ENCODE measurements at regions not wholly inside any gene's neighbourhood (a gene's known extent, or its start where the extent isn't known, plus 50 kb on each side); places are given as distances from the start of the nearest gene placed in this dataset.

GRCh38 chr10:33026422-33026821 is 68.4 kb upstream of the ITGB1 start:
- Histone ChIP-seq H3K4me3 (ENCODE audit: low read depth, low read length, poor library complexity, severe bottlenecking) (no peak overlapping the region), H3K36me3 (ENCODE audit: insufficient read depth, low read length) (no peaks in the 10 kb centered on the region), H3K9me3 (ENCODE audit: low read length) (no peaks in the 10 kb centered on the region), H4K20me1 (ENCODE audit: insufficient read depth, low read length) (no peaks in the 10 kb centered on the region), H2AFZ (ENCODE audit: low read length) (no peak overlapping the region), H3K79me2 (ENCODE audit: insufficient read depth, low read depth, low read length) (no peaks in the 10 kb centered on the region), H3K9me2 (ENCODE audit: insufficient read depth, low read length) (no peaks in the 10 kb centered on the region), H3K4me2 (ENCODE audit: low read length) (no peak overlapping the region), H3K4me1 (ENCODE audit: insufficient read depth, low read length, poor library complexity, severe bottlenecking) (no peaks in the 10 kb centered on the region), H3K27ac (ENCODE audit: low read depth, low read length, poor library complexity, severe bottlenecking) (no peak overlapping the region)
- intact Hi-C loops (cut with micrococcal nuclease; ENCODE audit: unreplicated experiment), result no loop called here
- TF ChIP-seq CTCF (conservative IDR thresholded peaks at IDR 0.05; ENCODE audit: low read length), result no peak
- TF ChIP-seq EZH2phosphoT487 (IDR thresholded peaks at IDR 0.05; ENCODE audit: borderline replicate concordance, low read depth, low read length), result no peak
- POLR2A ChIA-PET, result interaction anchor here (0.8 kb wide), 1 partner anchor 128 kb away, joined by 3 read pairs; no protein-coding TSS in a partner anchor
- no TSS peak for BruUV-seq (replicated peaks)
- no peak for DNase-seq (ENCODE audit: low spot score)
- CTCF ChIA-PET (ENCODE audit: unreplicated experiment), result no interaction called here

GRCh38 chr10:33025910-33026309 is 67.9 kb upstream of the ITGB1 start:
- H3K36me3 ChIP-seq (ENCODE audit: insufficient read depth, low read length), result no peaks in the 10 kb centered on the region
- TF ChIP-seq EZH2phosphoT487 (IDR thresholded peaks at IDR 0.05; ENCODE audit: borderline replicate concordance, low read depth, low read length) (no peak), CTCF (conservative IDR thresholded peaks at IDR 0.05; ENCODE audit: low read length) (no peak)
- CTCF ChIA-PET (ENCODE audit: unreplicated experiment), result no interaction called here
- POLR2A ChIA-PET, result interaction anchor here (0.8 kb wide), 1 partner anchor 129 kb away, joined by 3 read pairs; no protein-coding TSS in a partner anchor
- no peak overlapping the region for H3K27ac ChIP-seq (ENCODE audit: low read depth, low read length, poor library complexity, severe bottlenecking)
- no peak overlapping the region for H2AFZ ChIP-seq (ENCODE audit: low read length)
- no peaks in the 10 kb centered on the region for H3K9me3 ChIP-seq (ENCODE audit: low read length)
- no peaks in the 10 kb centered on the region for H4K20me1 ChIP-seq (ENCODE audit: insufficient read depth, low read length)
- H3K4me1 ChIP-seq (ENCODE audit: insufficient read depth, low read length, poor library complexity, severe bottlenecking), result no peaks in the 10 kb centered on the region
- no peak for DNase-seq (ENCODE audit: low spot score)
- no peaks in the 10 kb centered on the region for H3K79me2 ChIP-seq (ENCODE audit: insufficient read depth, low read depth, low read length)
- no peak overlapping the region for H3K4me3 ChIP-seq (ENCODE audit: low read depth, low read length, poor library complexity, severe bottlenecking)
- H3K9me2 ChIP-seq (ENCODE audit: insufficient read depth, low read length), result no peaks in the 10 kb centered on the region
- no TSS peak for BruUV-seq (replicated peaks)
- no peak overlapping the region for H3K4me2 ChIP-seq (ENCODE audit: low read length)
- intact Hi-C loops (cut with micrococcal nuclease; ENCODE audit: unreplicated experiment), result no loop called here

- no TSS peak for BruUV-seq (replicated peaks)
- no peak for DNase-seq (ENCODE audit: low spot score)
- TF ChIP-seq CTCF (conservative IDR thresholded peaks at IDR 0.05; ENCODE audit: low read length) (no peak), EZH2phosphoT487 (IDR thresholded peaks at IDR 0.05; ENCODE audit: borderline replicate concordance, low read depth, low read length) (no peak)
- Histone ChIP-seq H3K9me2 (ENCODE audit: insufficient read depth, low read length) (no peaks in the 10 kb centered on the region), H3K9me3 (ENCODE audit: low read length) (no peaks in the 10 kb centered on the region), H3K27ac (ENCODE audit: low read depth, low read length, poor library complexity, severe bottlenecking) (no peak overlapping the region), H3K4me2 (ENCODE audit: low read length) (no peak overlapping the region), H3K36me3 (ENCODE audit: insufficient read depth, low read length) (no peaks in the 10 kb centered on the region), H2AFZ (ENCODE audit: low read length) (no peak overlapping the region), H3K4me3 (ENCODE audit: low read depth, low read length, poor library complexity, severe bottlenecking) (no peak overlapping the region), H4K20me1 (ENCODE audit: insufficient read depth, low read length) (no peaks in the 10 kb centered on the region), H3K79me2 (ENCODE audit: insufficient read depth, low read depth, low read length) (no peaks in the 10 kb centered on the region), H3K4me1 (ENCODE audit: insufficient read depth, low read length, poor library complexity, severe bottlenecking) (no peaks in the 10 kb centered on the region)
- ChIA-PET POLR2A (interaction anchor here (0.6 kb wide), 1 partner anchor 44 kb away, joined by 4 read pairs; no protein-coding TSS in a partner anchor), CTCF (ENCODE audit: unreplicated experiment) (no interaction called here)
- intact Hi-C loops (cut with micrococcal nuclease; ENCODE audit: unreplicated experiment), result no loop called here
These were observed 67.0 kb upstream of the ITGB1 start for GRCh38 chr10:33025039-33025438.

Measured in OCI-LY7 (cell line).